CD14-positive monocyte (primary cell): ENCODE measurements at regions not wholly inside any gene's neighbourhood (a gene's known extent, or its start where the extent isn't known, plus 50 kb on each side); places are given as distances from the start of the nearest gene placed in this dataset.

ENCODE experiments used
- DNase-seq, 3 donors: peaks; one replicate each; pipeline ENCODE4 v3.0.0-alpha.2; 2011 to 2022
- H2AFZ ChIP-seq: 2 replicates; pipeline ENCODE4 v1.6.0; 2012; ENCODE audit warnings: mild to moderate bottlenecking, low read depth, low read length, inconsistent platforms; ENCODE audit not compliant: insufficient read depth, poor library complexity, severe bottlenecking
- H3K27ac ChIP-seq, 2 donors: 1 replicate in 1 of 2; 2 replicates in 1 of 2; pipeline ENCODE4 v1.5.1; 2012 to 2013; ENCODE audit warnings: low read length in 2 of 2, control low read depth in 1 of 2, inconsistent platforms in 1 of 2, low read depth in 1 of 2, mild to moderate bottlenecking in 1 of 2
- H3K27me3 ChIP-seq, 2 donors: one replicate each; pipeline versions ENCODE4 v1.6.0 to v1.6.1; 2011 to 2013; ENCODE audit warnings: low read length in 2 of 2; ENCODE audit not compliant: control insufficient read depth in 2 of 2, insufficient read depth in 2 of 2
- H3K36me3 ChIP-seq, 2 donors: replicated peaks in 1 of 2; 1 replicate in 1 of 2; 2 replicates in 1 of 2; pipeline versions ENCODE4 v1.5.1 to v1.6.1; 2012 to 2013; ENCODE audit warnings: low read length in 2 of 2, control low read depth in 1 of 2, inconsistent platforms in 1 of 2, mild to moderate bottlenecking in 1 of 2; ENCODE audit not compliant: insufficient read depth in 2 of 2, control insufficient read depth in 1 of 2
- H3K4me1 ChIP-seq, 2 donors: 1 replicate in 1 of 2; 2 replicates in 1 of 2; pipeline versions ENCODE4 v1.5.1 to v1.6.1; 2012 to 2013; ENCODE audit warnings: low read length in 2 of 2, control low read depth in 1 of 2, inconsistent platforms in 1 of 2, mild to moderate bottlenecking in 1 of 2, moderate library complexity in 1 of 2; ENCODE audit not compliant: insufficient read depth in 2 of 2, control insufficient read depth in 1 of 2
- H3K4me2 ChIP-seq: replicated peaks from 2 replicates; pipeline ENCODE3; 2012; ENCODE audit warnings: low read length, moderate library complexity, mild to moderate bottlenecking; ENCODE audit not compliant: poor library complexity, severe bottlenecking; ENCODE audit errors: extremely low read depth
- H3K4me3 ChIP-seq, 3 experiments: fragments of 200-600 bp in 1 of 3; sonication (generic) in 1 of 3; replicated peaks in 1 of 3; 1 replicate in 2 of 3; 2 replicates in 1 of 3; pipeline ENCODE4 v1.5.1; 2011 to 2013; ENCODE audit warnings: low read length in 3 of 3, mild to moderate bottlenecking in 3 of 3, control low read depth in 2 of 3, low read depth in 2 of 3, inconsistent platforms in 1 of 3, moderate library complexity in 1 of 3
- H3K79me2 ChIP-seq: 2 replicates; pipeline ENCODE4 v1.6.0; 2012; ENCODE audit warnings: mild to moderate bottlenecking, control low read depth, inconsistent platforms, low read length, moderate library complexity; ENCODE audit not compliant: insufficient read depth
- H3K9ac ChIP-seq: 2 replicates; pipeline ENCODE4 v1.6.0; 2017; ENCODE audit warnings: low read length, mild to moderate bottlenecking; ENCODE audit not compliant: insufficient read depth, poor library complexity, severe bottlenecking
- H3K9me3 ChIP-seq, 2 donors: replicated peaks in 1 of 2; 1 replicate in 1 of 2; 2 replicates in 1 of 2; pipeline versions ENCODE4 v1.5.1 to v1.6.1; 2012 to 2013; ENCODE audit warnings: low read length in 2 of 2, control low read depth in 1 of 2; ENCODE audit not compliant: control insufficient read depth in 1 of 2, insufficient read depth in 1 of 2
- H4K20me1 ChIP-seq: 2 replicates; pipeline ENCODE4 v1.6.0; 2012; ENCODE audit warnings: mild to moderate bottlenecking, low read length, control low read depth, moderate library complexity; ENCODE audit not compliant: insufficient read depth
- H3K27ac Mint-ChIP-seq, 7 donors: one replicate each; pipeline ENCODE4 v1.8.0; 2020; ENCODE audit warnings: mild to moderate bottlenecking in 7 of 7, mixed read lengths in 7 of 7, moderate library complexity in 6 of 7, inconsistent platforms in 2 of 7
- H3K27me3 Mint-ChIP-seq, 3 donors: one replicate each; pipeline ENCODE4 v1.8.0; 2021 to 2022; ENCODE audit warnings: low read depth in 3 of 3, mild to moderate bottlenecking in 3 of 3, mixed read lengths in 3 of 3, moderate library complexity in 3 of 3, inconsistent platforms in 1 of 3
- H3K36me3 Mint-ChIP-seq, 2 donors: one replicate each; pipeline ENCODE4 v1.8.0; 2020; ENCODE audit warnings: mixed read lengths in 2 of 2, inconsistent platforms in 1 of 2, mild to moderate bottlenecking in 1 of 2
- H3K4me1 Mint-ChIP-seq: one replicate; pipeline ENCODE4 v1.8.0; 2020; ENCODE audit warnings: mild to moderate bottlenecking, mixed read lengths
- H3K4me3 Mint-ChIP-seq, 2 donors: one replicate each; pipeline ENCODE4 v1.8.0; 2020; ENCODE audit warnings: mild to moderate bottlenecking in 2 of 2, mixed read lengths in 2 of 2, moderate library complexity in 1 of 2
- H3K9me3 Mint-ChIP-seq, 7 donors: one replicate each; pipeline ENCODE4 v1.8.0; 2020 to 2022; ENCODE audit warnings: mixed read lengths in 7 of 7, mild to moderate bottlenecking in 6 of 7, moderate library complexity in 6 of 7, inconsistent platforms in 2 of 7
- CTCF ChIP-seq: fragments of 200-600 bp; IDR thresholded peaks from one replicate; pipeline ENCODE4 v1.8.0; 2022; ENCODE audit warnings: antibody characterized with exemption, mild to moderate bottlenecking
- WGBS: methylation state at CpG from one replicate; pipeline ENCODE4 v1.1.5; 2013; ENCODE audit warnings: missing lambda C conversion rate; ENCODE audit not compliant: insufficient coverage; 5-methylcytosine and 5-hydroxymethylcytosine counted together
- intact Hi-C, 2 donors: fragments of 100-400 bp; cut with micrococcal nuclease; formaldehyde crosslinking; loops; one replicate each; pipeline versions ENCODE4 v1.15.0 to v1.15.1; 2023

GRCh38 chr7:51481421-51481820, 164.8 kb upstream of the COBL start:
- no peaks in the 10 kb centered on the region for H3K4me1 ChIP-seq
- TF ChIP-seq CTCF: no peak
- intact Hi-C loops: no loop called here
- peaks cover 0 to 22% of the 10 kb centered on the region in 2 donors for H3K9me3 ChIP-seq
- Mint-ChIP-seq H3K4me3 (no peak overlapping the region), H3K27ac (no peak overlapping the region), H3K27me3 (peaks cover 0 to 1% (median 0%) of the 10 kb centered on the region in 3 donors), H3K4me1 (no peaks in the 10 kb centered on the region), H3K36me3 (no peaks in the 10 kb centered on the region), H3K9me3 (peaks cover 0 to 29% (median 2%) of the 10 kb centered on the region in 7 donors)
- no peak overlapping the region for H3K27ac ChIP-seq
- H3K4me2 ChIP-seq: no peak overlapping the region
- no peaks in the 10 kb centered on the region for H3K27me3 ChIP-seq
- DNase-seq: no peak
- H4K20me1 ChIP-seq: no peaks in the 10 kb centered on the region
- no peak overlapping the region for H3K9ac ChIP-seq
- no peak overlapping the region for H3K4me3 ChIP-seq
- H3K79me2 ChIP-seq: no peaks in the 10 kb centered on the region
- WGBS: 80% methylated on average over 1 of the region's 3 CpGs
- H3K36me3 ChIP-seq: no peaks in the 10 kb centered on the region
- H2AFZ ChIP-seq: no peak overlapping the region

- Histone ChIP-seq H3K9me3 (peaks cover 0 to 12% of the 10 kb centered on the region in 2 donors), H3K9ac (no peak overlapping the region), H3K36me3 (no peaks in the 10 kb centered on the region), H3K79me2 (no peaks in the 10 kb centered on the region), H3K4me1 (no peaks in the 10 kb centered on the region), H2AFZ (no peak overlapping the region), H3K27ac (no peak overlapping the region), H4K20me1 (no peaks in the 10 kb centered on the region), H3K4me2 (no peak overlapping the region), H3K4me3 (no peak overlapping the region), H3K27me3 (no peaks in the 10 kb centered on the region)
- no peak for TF ChIP-seq CTCF
- intact Hi-C loops: no loop called here
- 93% methylated on average over 15 of the region's 17 CpGs for WGBS
- Mint-ChIP-seq H3K27ac (no peak overlapping the region), H3K27me3 (peaks cover 0 to 1% (median 0%) of the 10 kb centered on the region in 3 donors), H3K9me3 (peaks cover 0 to 21% (median 3%) of the 10 kb centered on the region in 7 donors), H3K4me1 (no peaks in the 10 kb centered on the region), H3K36me3 (no peaks in the 10 kb centered on the region), H3K4me3 (no peak overlapping the region)
- DNase-seq: no peak
These were observed 161.2 kb upstream of the COBL start for GRCh38 chr7:51477819-51478218.
